Right lobe of liver (tissue), 4 donors: ENCODE measurements at regions not wholly inside any gene's neighbourhood (a gene's known extent, or its start where the extent isn't known, plus 50 kb on each side); places are given as distances from the start of the nearest gene placed in this dataset.

Source experiments
- POLR2A ChIP-seq: fragments of 450-650 bp; IDR thresholded peaks from one replicate; pipeline ENCODE4 v1.6.1; 2017; ENCODE audit warnings: antibody characterized with exemption, mild to moderate bottlenecking
- TF ChIP-seq, protein P1 (sequence below), 4 donors: fragments of 200-600 bp in 3 of 4; fragments of 450-650 bp in 1 of 4; IDR thresholded peaks; one replicate each; pipeline versions ENCODE4 v1.5.1 to v1.8.0; 2016 to 2022; ENCODE audit warnings: antibody characterized with exemption in 4 of 4, mild to moderate bottlenecking in 2 of 4
- donor health status: DM: no; HTN: no; CAD: no.
- donor health status: DM: no; HTN: no; CAD: no.
- donor health status: DM: no; HTN: yes; CAD: no.

DNA sequence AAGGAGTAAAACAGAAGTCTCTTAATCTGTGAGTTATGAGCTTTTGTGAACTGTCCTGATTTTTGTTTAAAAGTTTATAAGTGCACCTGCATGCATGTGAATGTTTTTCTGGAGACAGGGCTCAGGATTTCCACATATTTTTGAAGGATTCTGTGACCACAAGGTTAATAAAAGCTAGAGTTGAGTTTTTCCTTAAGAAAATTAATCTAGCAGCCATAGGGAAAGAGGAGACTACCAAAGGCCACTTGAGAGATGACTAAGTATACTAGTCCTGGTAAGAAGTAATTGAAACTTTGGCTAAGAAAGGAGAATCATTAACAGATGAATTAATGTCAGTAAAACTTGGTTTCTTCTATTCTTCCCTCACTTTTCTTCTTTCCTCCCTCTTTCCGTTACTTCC, 176.8 kb upstream of the EPHA3 start:
- TF ChIP-seq, protein P1, sequence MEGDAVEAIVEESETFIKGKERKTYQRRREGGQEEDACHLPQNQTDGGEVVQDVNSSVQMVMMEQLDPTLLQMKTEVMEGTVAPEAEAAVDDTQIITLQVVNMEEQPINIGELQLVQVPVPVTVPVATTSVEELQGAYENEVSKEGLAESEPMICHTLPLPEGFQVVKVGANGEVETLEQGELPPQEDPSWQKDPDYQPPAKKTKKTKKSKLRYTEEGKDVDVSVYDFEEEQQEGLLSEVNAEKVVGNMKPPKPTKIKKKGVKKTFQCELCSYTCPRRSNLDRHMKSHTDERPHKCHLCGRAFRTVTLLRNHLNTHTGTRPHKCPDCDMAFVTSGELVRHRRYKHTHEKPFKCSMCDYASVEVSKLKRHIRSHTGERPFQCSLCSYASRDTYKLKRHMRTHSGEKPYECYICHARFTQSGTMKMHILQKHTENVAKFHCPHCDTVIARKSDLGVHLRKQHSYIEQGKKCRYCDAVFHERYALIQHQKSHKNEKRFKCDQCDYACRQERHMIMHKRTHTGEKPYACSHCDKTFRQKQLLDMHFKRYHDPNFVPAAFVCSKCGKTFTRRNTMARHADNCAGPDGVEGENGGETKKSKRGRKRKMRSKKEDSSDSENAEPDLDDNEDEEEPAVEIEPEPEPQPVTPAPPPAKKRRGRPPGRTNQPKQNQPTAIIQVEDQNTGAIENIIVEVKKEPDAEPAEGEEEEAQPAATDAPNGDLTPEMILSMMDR (IDR thresholded peaks at IDR 0.05) = no peak
- no peak for TF ChIP-seq POLR2A
